HepG2 (cell line): ENCODE measurements at regions not wholly inside any gene's neighbourhood (a gene's known extent, or its start where the extent isn't known, plus 50 kb on each side); places are given as distances from the start of the nearest gene placed in this dataset.

Experiments
- BHLHE40 ChIP-seq: IDR thresholded peaks from 2 replicates; pipeline ENCODE4 v1.6.1; 2011; ENCODE audit warnings: low read length, improper control_type of control experiment
- MXI1 ChIP-seq: IDR thresholded peaks from 3 replicates; pipeline ENCODE4 v1.6.1; 2012; ENCODE audit warnings: low read depth, low read length, inconsistent platforms, borderline replicate concordance
- TF ChIP-seq, protein P1 (sequence below): sonication (generic); formaldehyde crosslinking; IDR thresholded peaks from 2 replicates; pipeline ENCODE4 v1.5.0; 2020; ENCODE audit warnings: mild to moderate bottlenecking, missing genetic modification reagents, moderate library complexity
- TF ChIP-seq, protein P2 (sequence below): IDR thresholded peaks from 2 replicates; pipeline ENCODE4 v1.6.1; 2012; ENCODE audit warnings: inconsistent platforms
- TF ChIP-seq, protein P3 (sequence below): IDR thresholded peaks from 2 replicates; pipeline ENCODE4 v1.6.1; 2016; ENCODE audit warnings: low read depth, borderline replicate concordance

DNA sequence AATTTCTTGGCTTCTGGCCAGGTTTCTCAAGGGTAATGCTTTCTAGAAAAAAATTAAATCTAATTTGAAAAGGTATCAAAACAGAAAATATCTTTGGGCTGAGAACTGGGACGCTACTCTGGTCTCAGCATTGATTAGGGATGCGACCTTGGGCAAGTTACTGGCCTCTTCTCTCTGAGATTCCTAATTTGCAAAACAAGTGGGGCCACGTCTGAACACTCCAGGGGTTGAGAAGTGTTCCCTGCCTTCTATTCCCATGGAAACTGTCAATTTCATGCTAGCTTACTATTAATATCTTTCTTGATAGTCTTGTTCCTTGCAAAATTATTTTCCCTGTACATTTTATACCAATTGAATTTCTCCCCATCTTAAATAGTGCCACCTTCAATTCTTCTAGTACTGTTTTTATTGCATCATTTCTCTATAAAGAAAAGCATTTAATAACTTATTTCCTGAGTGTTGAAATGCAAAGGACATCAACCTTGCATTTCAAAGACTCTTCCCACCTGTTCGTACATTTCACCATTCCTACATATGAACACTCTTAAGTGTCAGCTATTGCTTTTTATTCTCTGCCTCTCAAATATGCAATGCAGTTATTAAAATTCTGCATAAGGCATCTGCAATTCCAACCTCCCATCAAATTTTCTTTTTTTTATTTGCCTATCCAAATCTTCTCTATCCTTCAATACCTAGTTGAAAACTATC lies 118.3 kb upstream of the DSEL start:
- TF ChIP-seq, protein P1, sequence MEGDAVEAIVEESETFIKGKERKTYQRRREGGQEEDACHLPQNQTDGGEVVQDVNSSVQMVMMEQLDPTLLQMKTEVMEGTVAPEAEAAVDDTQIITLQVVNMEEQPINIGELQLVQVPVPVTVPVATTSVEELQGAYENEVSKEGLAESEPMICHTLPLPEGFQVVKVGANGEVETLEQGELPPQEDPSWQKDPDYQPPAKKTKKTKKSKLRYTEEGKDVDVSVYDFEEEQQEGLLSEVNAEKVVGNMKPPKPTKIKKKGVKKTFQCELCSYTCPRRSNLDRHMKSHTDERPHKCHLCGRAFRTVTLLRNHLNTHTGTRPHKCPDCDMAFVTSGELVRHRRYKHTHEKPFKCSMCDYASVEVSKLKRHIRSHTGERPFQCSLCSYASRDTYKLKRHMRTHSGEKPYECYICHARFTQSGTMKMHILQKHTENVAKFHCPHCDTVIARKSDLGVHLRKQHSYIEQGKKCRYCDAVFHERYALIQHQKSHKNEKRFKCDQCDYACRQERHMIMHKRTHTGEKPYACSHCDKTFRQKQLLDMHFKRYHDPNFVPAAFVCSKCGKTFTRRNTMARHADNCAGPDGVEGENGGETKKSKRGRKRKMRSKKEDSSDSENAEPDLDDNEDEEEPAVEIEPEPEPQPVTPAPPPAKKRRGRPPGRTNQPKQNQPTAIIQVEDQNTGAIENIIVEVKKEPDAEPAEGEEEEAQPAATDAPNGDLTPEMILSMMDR (CRISPR knock-in tag) = no peak
- TF ChIP-seq BHLHE40 (no peak), MXI1 (no peak)
- TF ChIP-seq, protein P2, sequence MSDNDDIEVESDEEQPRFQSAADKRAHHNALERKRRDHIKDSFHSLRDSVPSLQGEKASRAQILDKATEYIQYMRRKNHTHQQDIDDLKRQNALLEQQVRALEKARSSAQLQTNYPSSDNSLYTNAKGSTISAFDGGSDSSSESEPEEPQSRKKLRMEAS = no peak
- TF ChIP-seq, protein P3, sequence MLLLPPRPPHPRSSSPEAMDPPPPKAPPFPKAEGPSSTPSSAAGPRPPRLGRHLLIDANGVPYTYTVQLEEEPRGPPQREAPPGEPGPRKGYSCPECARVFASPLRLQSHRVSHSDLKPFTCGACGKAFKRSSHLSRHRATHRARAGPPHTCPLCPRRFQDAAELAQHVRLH = no peak
